Right cardiac atrium (tissue), 5 donors: ENCODE measurements at regions not wholly inside any gene's neighbourhood (a gene's known extent, or its start where the extent isn't known, plus 50 kb on each side); places are given as distances from the start of the nearest gene placed in this dataset.
A peak's percentile ranks its signal among the peaks of the same experiment; 100 is the strongest.
"Not testable (repeated sequence)": the region's sequence is repeated elsewhere in the genome, so short reads cannot be mapped to it uniquely, and the experiment has no call there.

ENCODE experiments used
- ATAC-seq, 2 donors: fragments of 200-7000 bp; cut with Tn5 transposase; one replicate each; pipeline versions ENCODE4 v1.8.0 to v1.9.1; 2020; ENCODE audit warnings: moderate library complexity in 2 of 2, mild to moderate bottlenecking in 1 of 2
- DNase-seq, 3 donors: peaks; one replicate each; pipeline ENCODE4 v3.0.0-alpha.2; 2020
- H3K27ac ChIP-seq: one replicate; pipeline ENCODE4 v1.5.1; 2013; ENCODE audit warnings: mild to moderate bottlenecking, low read length, control low read depth, moderate library complexity
- H3K27me3 ChIP-seq: one replicate; pipeline ENCODE4 v1.6.1; 2013; ENCODE audit not compliant: control insufficient read depth, insufficient read depth
- H3K4me1 ChIP-seq: one replicate; pipeline ENCODE4 v1.6.1; 2013; ENCODE audit warnings: low read length; ENCODE audit not compliant: control insufficient read depth, insufficient read depth
- H3K4me3 ChIP-seq: one replicate; pipeline ENCODE4 v1.5.1; 2013; ENCODE audit warnings: low read length, control low read depth
- H3K9me3 ChIP-seq: one replicate; pipeline ENCODE4 v1.6.1; 2013; ENCODE audit warnings: low read length; ENCODE audit not compliant: control insufficient read depth
- WGBS: extraction: QIAGEN DNeasy Blood & Tissue Kit; methylation state at CpG from one replicate; pipeline ENCODE4 v1.1.7; 2013; 5-methylcytosine and 5-hydroxymethylcytosine counted together
- intact Hi-C, 4 donors: fragments of 100-400 bp; cut with DNase I; formaldehyde crosslinking; loops; one replicate each; pipeline versions ENCODE4 v1.11.0 to v1.14.0; 2022 to 2023
- donor health status: healthy with polysubstance abuse.
- donor health status: DM: no; HTN: yes; CAD: no.
- donor health status: DM: no; HTN: no; CAD: no.
- donor health status: DM: no; HTN: yes; CAD: no; lungs with severe emphysema.
- donor health status: DM: yes; HTN: yes; CAD: no.

- Histone ChIP-seq H3K27me3 (no peaks in the 10 kb centered on the region), H3K9me3 (no peaks in the 10 kb centered on the region), H3K4me1 (no peaks in the 10 kb centered on the region), H3K4me3 (no peak overlapping the region), H3K27ac (no peak overlapping the region)
- ATAC-seq (no peak), DNase-seq (no peak)
- WGBS = 54% methylated on average over 3 of the region's 3 CpGs
- intact Hi-C loops = no loop called here
Observed at GRCh38 chr6:103820148-103820547, 1039.6 kb downstream of the HACE1 start.

DNA sequence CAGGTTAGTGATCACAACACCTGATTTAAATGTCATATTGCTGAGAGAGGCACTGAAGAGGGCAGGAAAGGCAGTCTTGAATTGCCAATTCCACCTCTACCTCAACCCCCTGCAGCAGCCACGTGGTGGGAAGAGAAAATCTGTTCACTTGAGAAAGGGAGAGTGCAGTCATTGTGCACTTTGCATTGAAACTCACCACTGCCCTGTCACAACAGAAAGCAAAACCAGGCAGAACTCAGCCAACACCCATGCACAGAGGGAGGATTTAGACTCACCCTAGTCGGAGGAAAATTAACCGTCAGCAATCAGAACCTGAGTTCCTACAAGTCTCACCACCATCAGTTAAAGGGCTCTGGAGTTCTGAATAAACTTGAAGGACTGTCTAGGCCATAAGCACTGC lies 1040.2 kb downstream of the HACE1 start:
- DNase-seq (no peak), ATAC-seq (no peak)
- no peaks in the 10 kb centered on the region for H3K4me1 ChIP-seq
- intact Hi-C loops = no loop called here
- H3K27me3 ChIP-seq = no peaks in the 10 kb centered on the region
- no peaks in the 10 kb centered on the region for H3K9me3 ChIP-seq
- H3K27ac ChIP-seq = no peak overlapping the region
- WGBS = 28% methylated on average over 3 of the region's 3 CpGs
- H3K4me3 ChIP-seq = no peak overlapping the region

GRCh38 chr6:103812970-103813369 lies 1046.7 kb downstream of the HACE1 start:
- intact Hi-C loops = no loop called here
- no peaks in the 10 kb centered on the region for H3K4me1 ChIP-seq
- H3K4me3 ChIP-seq = no peak overlapping the region
- no peaks in the 10 kb centered on the region for H3K27me3 ChIP-seq
- H3K9me3 ChIP-seq = no peaks in the 10 kb centered on the region
- ATAC-seq (no peak), DNase-seq (no peak)
- H3K27ac ChIP-seq = no peak overlapping the region

DNA sequence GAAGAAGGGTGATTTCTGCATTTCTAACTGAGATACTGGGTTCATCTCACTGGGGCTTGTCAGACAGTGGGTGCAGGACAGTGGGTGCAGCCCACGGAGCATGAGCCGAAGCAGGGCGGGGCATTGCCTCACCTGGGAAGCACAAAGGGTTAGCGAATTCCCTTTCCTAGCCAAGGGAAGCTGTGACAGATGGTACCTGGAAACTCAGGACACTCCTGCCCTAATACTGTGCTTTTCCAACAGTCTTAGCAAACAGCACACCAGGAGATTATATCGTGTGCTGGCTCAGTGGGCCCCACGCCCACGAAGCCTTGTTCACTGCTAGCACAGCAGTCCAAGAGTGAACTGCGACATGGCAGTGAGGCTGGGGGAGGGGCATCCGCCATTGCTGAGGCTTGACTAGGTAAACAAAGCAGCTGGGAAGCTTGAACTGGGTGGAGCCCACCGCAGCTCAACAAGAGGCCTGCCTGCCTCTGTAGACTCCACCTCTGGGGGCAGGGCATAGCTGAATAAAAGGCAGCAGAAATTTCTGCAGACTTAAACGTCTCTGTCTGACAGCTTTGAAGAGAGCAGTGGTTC lies 1057.7 kb downstream of the HACE1 start:
- intact Hi-C loops = not testable (repeated sequence)

GRCh38 chr6:103799971-103800670 lies 1059.6 kb downstream of the HACE1 start:
- H3K4me3 ChIP-seq = no peak overlapping the region
- intact Hi-C loops = no loop called here
- no peak for ATAC-seq
- no peaks in the 10 kb centered on the region for H3K9me3 ChIP-seq
- no peak overlapping the region for H3K27ac ChIP-seq
- DNase-seq = no peak
- 71% methylated on average over 5 of the region's 5 CpGs for WGBS
- no peaks in the 10 kb centered on the region for H3K4me1 ChIP-seq
- H3K27me3 ChIP-seq = no peaks in the 10 kb centered on the region

More for the DNA sequence above, 1057.7 kb downstream of the HACE1 start:
- not testable (repeated sequence) for H3K4me1 ChIP-seq, ATAC-seq, H3K4me3 ChIP-seq, H3K9me3 ChIP-seq, H3K27ac ChIP-seq, H3K27me3 ChIP-seq
- WGBS = 79% methylated on average over 11 of the region's 11 CpGs
- peak in 2 of 3 donors; percentile 9 to 22 for DNase-seq

DNA sequence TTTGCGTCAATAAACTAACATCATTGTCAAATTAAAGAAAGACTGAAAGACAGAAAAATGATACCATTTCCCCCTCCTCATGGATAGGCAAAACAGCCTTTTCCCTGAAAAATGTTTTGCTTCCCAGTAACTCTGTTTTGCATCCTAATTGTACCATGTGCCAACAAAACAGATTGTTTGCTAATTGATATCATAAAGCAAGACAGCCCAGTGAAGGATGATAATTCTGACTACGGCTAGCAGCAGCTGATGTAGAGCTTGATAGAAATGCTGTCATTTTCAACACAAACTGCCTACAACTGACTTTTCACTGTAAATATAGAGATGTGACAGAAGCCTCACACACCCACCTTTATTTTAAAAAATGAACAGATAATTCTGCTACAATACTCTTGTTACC lies 1061.6 kb downstream of the HACE1 start:
- no peak overlapping the region for H3K27ac ChIP-seq
- no peak for ATAC-seq

DNA sequence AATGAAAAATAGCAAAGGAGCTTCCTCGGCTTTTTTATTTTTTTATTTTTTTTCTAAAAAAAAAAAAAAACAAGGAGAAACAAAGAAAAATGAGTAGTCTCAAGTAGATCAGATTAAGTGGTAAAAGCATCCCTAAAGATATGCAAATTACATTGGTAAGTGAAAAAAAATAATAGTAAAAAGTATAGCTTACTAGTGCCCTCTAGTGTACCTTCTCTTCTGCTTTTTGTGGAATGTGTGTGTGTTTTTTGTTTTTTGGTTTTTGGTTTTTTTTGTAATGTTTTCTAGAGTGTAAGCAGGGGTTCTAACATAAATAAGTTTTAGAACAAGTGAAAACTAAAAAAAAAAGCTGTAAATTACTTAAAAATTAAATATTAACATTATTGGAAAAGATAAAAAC lies 1062.0 kb downstream of the HACE1 start:
- 54% methylated on average over 1 of the region's 1 CpG for WGBS
- DNase-seq = no peak
- Histone ChIP-seq H3K27me3 (no peaks in the 10 kb centered on the region), H3K4me3 (no peak overlapping the region), H3K27ac (no peak overlapping the region), H3K4me1 (no peaks in the 10 kb centered on the region), H3K9me3 (no peaks in the 10 kb centered on the region)
- intact Hi-C loops = no loop called here
- ATAC-seq = no peak

More for the DNA sequence above, 1061.6 kb downstream of the HACE1 start:
- Histone ChIP-seq H3K27me3 (no peaks in the 10 kb centered on the region), H3K4me3 (no peak overlapping the region), H3K4me1 (no peaks in the 10 kb centered on the region), H3K9me3 (no peaks in the 10 kb centered on the region)
- no peak for DNase-seq
- intact Hi-C loops = no loop called here
- WGBS = 60% methylated on average over 2 of the region's 2 CpGs

DNA sequence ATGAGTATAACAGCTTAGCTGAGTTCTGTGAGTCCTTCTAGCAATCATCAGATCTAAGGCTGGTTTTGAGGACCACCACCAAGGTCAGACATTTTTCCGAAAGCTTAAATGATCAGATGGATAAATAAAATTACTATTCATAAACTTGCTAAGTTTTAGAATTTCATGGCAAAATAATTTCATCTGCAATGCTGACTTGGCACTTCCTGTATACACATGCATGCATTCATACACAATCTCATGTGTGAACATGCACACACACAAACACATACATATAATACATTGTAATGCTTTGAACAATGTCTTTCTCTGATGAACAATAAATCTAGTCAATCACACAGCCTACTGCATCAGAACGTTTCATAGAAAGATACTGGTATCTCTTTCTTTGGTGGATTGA lies 1068.3 kb downstream of the HACE1 start:
- Histone ChIP-seq H3K4me1 (no peaks in the 10 kb centered on the region), H3K27me3 (no peaks in the 10 kb centered on the region), H3K9me3 (no peaks in the 10 kb centered on the region), H3K27ac (no peak overlapping the region), H3K4me3 (no peak overlapping the region)
- intact Hi-C loops = no loop called here
- WGBS = 65% methylated on average over 2 of the region's 2 CpGs
- ATAC-seq (no peak), DNase-seq (no peak)

GRCh38 chr6:103784117-103784516 lies 1075.6 kb downstream of the HACE1 start:
- no peak for DNase-seq
- ATAC-seq = no peak
- no peak overlapping the region for H3K4me3 ChIP-seq
- no peak overlapping the region for H3K27ac ChIP-seq
- 41% methylated on average over 2 of the region's 2 CpGs for WGBS
- H3K4me1 ChIP-seq = no peaks in the 10 kb centered on the region
- intact Hi-C loops = no loop called here
- no peaks in the 10 kb centered on the region for H3K27me3 ChIP-seq
- no peaks in the 10 kb centered on the region for H3K9me3 ChIP-seq

DNA sequence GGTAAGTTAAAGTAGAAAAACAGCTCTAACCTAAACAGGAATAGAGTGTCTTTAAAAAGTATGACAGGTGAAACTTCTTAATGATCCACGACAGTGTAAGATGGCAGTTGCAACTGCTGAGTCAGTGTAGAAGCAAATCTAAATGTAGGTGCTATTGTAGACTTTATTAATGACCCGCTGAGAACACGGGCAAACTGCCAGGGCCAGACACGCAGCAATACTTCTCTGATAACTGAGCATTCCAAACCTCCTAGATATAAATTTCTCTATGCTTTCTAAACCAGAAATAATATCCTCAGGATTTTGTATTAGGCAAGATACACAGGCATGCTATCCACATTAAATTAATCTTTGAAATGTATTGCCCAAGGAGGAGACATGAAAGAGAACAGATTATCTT lies 1076.4 kb downstream of the HACE1 start:
- no peaks in the 10 kb centered on the region for H3K4me1 ChIP-seq
- no peak overlapping the region for H3K27ac ChIP-seq
- no peaks in the 10 kb centered on the region for H3K9me3 ChIP-seq
- intact Hi-C loops = no loop called here
- no peak overlapping the region for H3K4me3 ChIP-seq
- DNase-seq (peak in 1 of 3 donors; percentile 25), ATAC-seq (no peak)
- 13% methylated on average over 4 of the region's 4 CpGs for WGBS
- no peaks in the 10 kb centered on the region for H3K27me3 ChIP-seq

GRCh38 chr6:103769431-103769830 lies 1090.3 kb downstream of the HACE1 start:
- H3K27me3 ChIP-seq = no peaks in the 10 kb centered on the region
- intact Hi-C loops = no loop called here
- WGBS = 77% methylated on average over 1 of the region's 1 CpG
- DNase-seq = no peak
- no peaks in the 10 kb centered on the region for H3K4me1 ChIP-seq
- no peak for ATAC-seq
- no peak overlapping the region for H3K4me3 ChIP-seq
- H3K9me3 ChIP-seq = no peaks in the 10 kb centered on the region
- H3K27ac ChIP-seq = no peak overlapping the region

- H3K27me3 ChIP-seq = no peaks in the 10 kb centered on the region
- DNase-seq (no peak), ATAC-seq (no peak)
- 48% methylated on average over 7 of the region's 7 CpGs for WGBS
- H3K4me1 ChIP-seq = no peaks in the 10 kb centered on the region
- no peak overlapping the region for H3K4me3 ChIP-seq
- no peak overlapping the region for H3K27ac ChIP-seq
- no peaks in the 10 kb centered on the region for H3K9me3 ChIP-seq
- intact Hi-C loops = no loop called here
Observed at GRCh38 chr6:103750603-103751002, 1109.1 kb downstream of the HACE1 start.
